GM12865 (cell line): ENCODE measurements at regions not wholly inside any gene's neighbourhood (a gene's known extent, or its start where the extent isn't known, plus 50 kb on each side); places are given as distances from the start of the nearest gene placed in this dataset.

Source experiments
- DNase-seq: peaks from one replicate; pipeline ENCODE4 v3.0.0; 2010; ENCODE audit warnings: low read depth
- H3K4me3 ChIP-seq: 2 replicates; pipeline ENCODE4 v1.5.1; 2011; ENCODE audit warnings: mild to moderate bottlenecking, low read depth, low read length, control low read depth
- CTCF ChIP-seq: IDR thresholded peaks from 2 replicates; pipeline ENCODE4 v1.5.1; 2011; ENCODE audit warnings: low read length, control low read depth, low read depth, inconsistent platforms; ENCODE audit not compliant: insufficient read depth; ENCODE audit errors: missing control alignments

- no peak for TF ChIP-seq CTCF
- DNase-seq: no peak
- no peak overlapping the region for H3K4me3 ChIP-seq
Observed at GRCh38 chr2:239465017-239466001, 64.5 kb upstream of the HDAC4 start.

- no peak for DNase-seq
Observed at GRCh38 chr2:239464166-239465016, 63.6 kb upstream of the HDAC4 start.

GRCh38 chr2:239463541-239464165, 62.8 kb upstream of the HDAC4 start:
- H3K4me3 ChIP-seq: no peak overlapping the region
- no peak for DNase-seq
- no peak for TF ChIP-seq CTCF

More at GRCh38 chr2:239464166-239465016, 63.6 kb upstream of the HDAC4 start:
- TF ChIP-seq CTCF: no peak
- H3K4me3 ChIP-seq: no peak overlapping the region

- no peak for DNase-seq
- TF ChIP-seq CTCF: no peak
- no peak overlapping the region for H3K4me3 ChIP-seq
Observed at GRCh38 chr2:239462671-239463506, 62.1 kb upstream of the HDAC4 start.

GRCh38 chr2:239462191-239462515, 61.3 kb upstream of the HDAC4 start:
- H3K4me3 ChIP-seq: no peak overlapping the region
- DNase-seq: no peak
- no peak for TF ChIP-seq CTCF

GRCh38 chr2:239461291-239462190, 60.7 kb upstream of the HDAC4 start:
- H3K4me3 ChIP-seq: no peak overlapping the region
- no peak for DNase-seq
- no peak for TF ChIP-seq CTCF
